ENCODE measurements at regions not wholly inside any gene's neighbourhood (a gene's known extent, or its start where the extent isn't known, plus 50 kb on each side); places are given as distances from the start of the nearest gene placed in this dataset.

DNA sequence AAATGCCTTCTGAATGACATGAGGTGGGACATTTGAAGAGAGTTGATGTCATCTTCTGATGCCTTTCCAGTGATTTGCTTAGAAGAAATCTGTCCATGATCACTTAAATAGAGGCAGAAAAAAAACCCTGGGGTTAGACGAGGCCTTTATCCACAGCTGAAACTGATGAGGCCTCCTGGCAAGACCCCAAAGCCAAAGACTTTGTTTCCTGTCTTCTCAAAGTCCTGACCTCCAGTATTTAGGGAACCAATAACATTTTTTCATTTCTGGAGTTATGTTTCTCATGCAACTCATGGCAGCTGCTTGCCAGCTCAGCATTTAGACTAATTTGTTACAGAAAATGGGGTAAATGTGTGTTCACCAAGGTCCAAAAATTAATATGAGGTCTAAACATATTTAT lies 248.0 kb upstream of the PRDM1 start:
- DNase-seq: no peak

GRCh38 chr6:105836889-105837288 lies 249.2 kb upstream of the PRDM1 start:
- DNase-seq: no peak

GRCh38 chr6:105836379-105836778 lies 249.8 kb upstream of the PRDM1 start:
- no peak for DNase-seq

DNA sequence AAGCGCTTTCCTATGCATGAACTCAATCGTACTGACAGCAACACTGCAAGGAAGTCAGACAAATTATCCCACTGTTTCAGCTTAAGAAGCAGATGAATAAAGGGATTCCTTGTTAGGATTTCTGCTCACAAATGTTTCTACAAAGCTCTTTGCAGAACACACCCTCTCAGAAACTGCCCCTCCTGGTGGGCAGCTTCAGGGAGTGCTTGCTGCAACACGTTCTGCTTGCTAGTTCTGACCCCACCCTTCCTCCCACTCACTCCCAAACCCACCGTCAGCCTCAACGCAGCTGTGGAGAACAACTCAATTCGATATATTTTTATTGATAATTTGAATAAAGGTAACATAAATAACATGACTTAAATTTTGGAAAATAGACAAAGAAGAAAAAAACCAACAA lies 250.8 kb upstream of the PRDM1 start:
- no peak for DNase-seq

DNA sequence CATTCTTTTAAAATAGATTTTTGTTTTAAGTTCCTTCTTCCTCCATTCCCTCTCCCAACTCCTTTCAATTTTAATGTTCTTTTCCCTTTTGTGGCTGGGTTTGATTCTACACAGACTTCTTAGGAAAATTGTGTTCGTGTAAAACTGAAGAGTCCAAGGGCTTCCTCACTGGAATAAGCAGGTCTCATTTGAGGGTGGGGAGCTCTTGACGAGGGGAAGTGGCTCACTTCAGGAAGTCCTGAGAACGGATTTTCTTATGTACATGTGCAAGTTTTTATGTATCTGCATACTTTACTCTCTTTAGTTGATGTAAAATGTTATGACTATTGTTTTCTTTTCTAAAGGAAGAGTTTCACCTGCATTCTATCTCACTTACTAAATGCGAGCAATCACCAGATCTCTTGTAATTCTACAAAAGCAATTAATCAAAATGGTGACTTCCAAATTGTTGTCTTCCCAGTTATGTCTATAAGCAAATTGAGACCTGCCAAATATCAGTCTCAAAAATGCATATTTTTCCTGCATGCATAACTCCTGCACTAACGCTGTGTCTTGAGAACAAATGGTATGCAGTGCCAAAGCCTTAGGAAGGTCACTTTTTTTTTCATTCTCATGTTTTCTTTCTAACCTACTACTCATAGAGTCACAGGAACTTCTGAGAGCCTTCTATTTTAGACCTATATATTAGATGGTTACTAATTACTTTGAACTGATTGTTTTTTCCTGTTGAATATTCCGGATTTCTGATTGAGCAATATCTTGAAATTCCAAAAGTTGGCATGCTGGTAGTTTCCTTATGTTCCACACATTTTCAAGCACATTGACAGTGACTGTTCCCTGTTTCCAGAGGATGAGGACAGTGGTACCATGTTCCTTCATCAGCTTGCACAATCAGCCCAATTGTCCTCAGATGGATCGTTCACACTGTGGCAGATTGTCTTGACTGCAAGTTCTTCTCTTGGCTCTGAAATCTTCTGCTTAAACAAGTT lies 251.9 kb upstream of the PRDM1 start:
- no peak for DNase-seq

DNA sequence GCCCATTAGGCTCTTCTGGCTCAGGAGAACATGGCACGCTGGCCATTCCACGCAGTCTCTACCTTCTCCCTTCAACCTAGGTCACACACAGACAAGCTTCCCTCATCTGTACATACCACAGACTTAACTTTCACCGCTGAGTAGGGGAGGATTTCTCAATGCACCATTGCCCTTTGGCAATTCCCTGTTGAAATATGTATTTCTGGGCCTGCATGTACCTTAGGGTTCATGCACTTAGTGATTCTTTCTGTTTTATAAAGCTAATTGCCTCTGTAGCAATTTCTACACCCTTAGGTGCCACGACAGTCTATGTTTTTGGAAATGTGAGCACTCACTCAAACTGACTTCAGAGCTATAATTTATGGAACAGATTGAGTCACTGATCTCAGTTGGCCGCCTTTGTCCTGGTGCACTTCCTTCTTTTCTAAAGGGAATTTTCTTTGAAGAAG lies 253.8 kb upstream of the PRDM1 start:
- no peak for DNase-seq

DNA sequence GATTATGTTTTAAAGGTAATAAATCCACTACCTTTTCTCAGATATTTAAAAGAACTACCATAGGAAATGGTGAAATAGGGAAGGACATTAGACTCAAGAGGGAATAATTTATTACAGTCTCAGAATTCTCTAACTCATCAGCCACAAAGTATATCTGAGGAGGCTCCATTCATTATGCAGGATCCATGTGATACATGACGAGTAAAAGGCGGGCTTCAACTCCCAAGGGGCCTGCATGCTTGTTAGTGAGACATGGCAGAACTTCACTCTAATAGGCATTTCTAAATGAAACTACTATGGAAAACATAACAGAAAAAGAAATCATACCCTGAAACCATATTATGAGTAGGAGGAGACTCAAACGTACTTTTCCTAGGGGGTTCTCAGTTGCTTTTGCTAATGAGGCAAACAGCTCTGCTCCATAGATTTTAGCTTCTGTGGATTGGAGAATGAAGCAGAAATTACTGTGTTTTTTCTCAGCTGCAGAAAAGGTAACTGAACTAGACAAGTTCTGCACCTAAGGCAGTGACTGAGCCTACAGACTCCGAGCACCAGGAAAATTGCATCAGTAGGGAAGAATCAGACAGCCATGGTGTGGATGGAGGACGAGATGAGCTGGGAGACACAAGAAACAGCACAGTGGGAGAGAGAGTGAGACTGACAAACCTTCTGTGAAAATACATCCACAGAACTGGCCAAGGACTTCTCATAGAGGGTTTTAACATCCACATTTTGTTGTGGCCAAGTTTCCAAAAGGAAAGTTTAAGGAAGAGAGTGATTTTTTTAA lies 254.6 kb upstream of the PRDM1 start:
- DNase-seq: no peak

DNA sequence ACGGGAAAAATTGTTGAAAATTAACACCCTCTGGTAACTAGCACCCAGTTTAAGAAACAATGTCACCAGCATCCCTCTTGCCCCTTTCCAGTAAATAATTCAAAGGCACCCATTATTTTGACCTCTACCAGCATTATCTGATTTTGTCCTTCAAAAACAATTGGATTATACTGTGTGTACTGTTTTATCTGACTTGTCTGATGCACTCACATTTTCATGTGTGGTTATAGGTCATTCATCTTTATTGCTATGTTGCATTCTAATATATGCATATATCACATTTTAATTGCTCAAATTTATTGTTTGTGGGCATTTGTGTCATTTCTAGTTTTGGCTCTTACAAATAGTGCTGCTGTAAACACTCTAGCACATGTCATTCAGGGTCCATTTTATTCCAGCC lies 260.9 kb upstream of the PRDM1 start:
- DNase-seq: no peak

DNA sequence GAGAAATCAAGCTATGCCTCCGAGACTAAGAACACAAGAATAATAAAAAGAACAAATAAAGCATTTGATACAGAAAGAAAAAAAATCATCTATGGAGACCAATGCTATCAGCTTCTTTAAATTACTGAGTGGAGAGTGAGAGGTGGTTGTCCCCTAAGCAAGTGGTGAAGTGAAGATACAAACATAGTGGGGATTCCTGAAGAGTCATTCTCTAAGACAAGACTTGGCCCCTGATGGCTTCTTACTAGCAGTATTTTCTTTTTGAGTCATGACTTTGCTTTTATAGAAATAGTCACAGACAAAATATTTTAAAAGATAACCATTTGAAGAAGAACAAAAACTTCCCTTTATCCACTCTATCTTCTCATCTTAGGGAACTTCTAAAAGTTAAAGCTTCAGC lies 261.4 kb upstream of the PRDM1 start:
- no peak for DNase-seq

GRCh38 chr6:105821777-105822176 lies 264.4 kb upstream of the PRDM1 start:
- DNase-seq: no peak

- no peak for DNase-seq
Measured at GRCh38 chr6:105821027-105821426, 265.1 kb upstream of the PRDM1 start.

GRCh38 chr6:105819745-105820144 lies 266.4 kb upstream of the PRDM1 start:
- DNase-seq: no peak

GRCh38 chr6:105818505-105818904 lies 267.6 kb upstream of the PRDM1 start:
- DNase-seq: no peak

- no peak for DNase-seq
Measured at GRCh38 chr6:105817961-105818360, 268.2 kb upstream of the PRDM1 start.

DNA sequence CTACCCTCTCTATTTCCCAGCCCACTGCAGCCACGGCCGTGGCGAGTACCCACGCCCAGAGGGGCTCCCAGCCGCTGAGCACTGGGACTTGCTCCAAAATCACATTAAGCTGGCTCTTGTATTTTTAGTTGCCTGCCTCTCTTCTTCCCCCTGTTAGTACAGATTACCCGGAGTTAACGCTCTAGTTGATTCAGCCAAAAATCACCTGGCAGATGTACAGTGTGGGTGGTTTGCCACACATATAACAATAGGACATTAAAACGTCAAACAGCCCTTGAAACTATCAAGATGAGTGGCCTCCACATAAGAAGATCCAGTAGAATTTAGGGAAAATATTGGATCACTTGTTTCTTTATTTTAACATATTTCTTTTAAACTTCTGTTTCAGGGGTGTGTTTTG lies 268.8 kb upstream of the PRDM1 start:
- DNase-seq: no peak

DNA sequence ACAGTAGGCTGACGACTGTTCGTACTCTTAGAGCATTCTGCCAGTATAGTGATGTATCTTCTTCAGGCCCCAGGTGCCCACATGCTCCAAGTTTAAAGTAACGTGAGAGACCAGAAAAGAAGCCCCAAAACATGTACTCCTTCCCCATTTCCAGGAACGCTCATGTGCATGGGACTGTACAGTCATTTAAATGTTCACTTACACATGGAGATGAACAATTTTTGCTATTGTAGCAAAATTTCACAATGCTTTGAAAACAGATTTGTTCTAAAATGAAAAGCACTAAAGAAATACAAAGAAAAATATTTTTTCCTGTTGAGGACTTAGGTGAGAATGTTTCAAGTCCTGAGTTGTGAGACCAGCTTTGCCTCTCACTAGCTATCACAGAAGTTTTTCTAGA lies 269.3 kb upstream of the PRDM1 start:
- DNase-seq: no peak

GRCh38 chr6:105815661-105816555 lies 270.2 kb upstream of the PRDM1 start:
- DNase-seq: no peak

DNA sequence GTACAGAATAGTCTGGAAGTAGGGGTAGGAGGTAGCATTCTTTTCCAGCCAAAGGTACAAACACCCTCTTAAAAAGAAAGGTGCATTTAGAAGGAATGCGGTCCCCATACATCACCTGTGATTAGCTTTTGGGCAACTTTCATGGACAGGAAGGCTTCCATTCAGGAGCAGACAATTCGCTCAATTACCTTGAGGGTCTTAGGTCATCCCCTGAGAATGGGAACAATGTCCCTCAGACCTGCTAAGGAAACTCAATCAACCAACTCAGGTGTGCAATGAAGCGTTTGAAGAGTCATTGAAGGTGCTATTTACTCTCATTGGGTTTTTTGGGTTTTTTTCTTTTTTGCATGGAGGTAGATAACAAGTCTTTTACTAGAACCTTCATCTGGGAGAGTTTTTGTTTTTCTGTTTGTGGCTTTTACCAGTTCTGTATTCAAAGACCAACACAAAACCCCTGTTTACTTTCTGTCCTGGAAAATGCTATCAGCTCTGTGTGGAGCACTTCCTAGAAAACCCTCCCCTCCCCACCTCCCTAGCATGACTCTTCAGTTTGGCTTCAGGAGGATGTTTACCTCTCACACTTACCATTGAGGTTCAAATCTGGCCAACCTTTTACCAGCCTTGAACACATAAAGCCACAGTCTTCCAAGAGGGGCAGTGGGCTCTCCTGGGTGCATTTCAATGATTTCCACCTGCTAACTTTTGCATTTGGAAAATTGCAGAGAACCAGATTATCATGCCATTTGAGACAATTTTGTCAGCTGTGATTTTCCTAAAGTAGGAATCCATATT lies 271.2 kb upstream of the PRDM1 start:
- no peak for DNase-seq

GRCh38 chr6:105810922-105811482 lies 275.1 kb upstream of the PRDM1 start:
- DNase-seq: no peak

DNA sequence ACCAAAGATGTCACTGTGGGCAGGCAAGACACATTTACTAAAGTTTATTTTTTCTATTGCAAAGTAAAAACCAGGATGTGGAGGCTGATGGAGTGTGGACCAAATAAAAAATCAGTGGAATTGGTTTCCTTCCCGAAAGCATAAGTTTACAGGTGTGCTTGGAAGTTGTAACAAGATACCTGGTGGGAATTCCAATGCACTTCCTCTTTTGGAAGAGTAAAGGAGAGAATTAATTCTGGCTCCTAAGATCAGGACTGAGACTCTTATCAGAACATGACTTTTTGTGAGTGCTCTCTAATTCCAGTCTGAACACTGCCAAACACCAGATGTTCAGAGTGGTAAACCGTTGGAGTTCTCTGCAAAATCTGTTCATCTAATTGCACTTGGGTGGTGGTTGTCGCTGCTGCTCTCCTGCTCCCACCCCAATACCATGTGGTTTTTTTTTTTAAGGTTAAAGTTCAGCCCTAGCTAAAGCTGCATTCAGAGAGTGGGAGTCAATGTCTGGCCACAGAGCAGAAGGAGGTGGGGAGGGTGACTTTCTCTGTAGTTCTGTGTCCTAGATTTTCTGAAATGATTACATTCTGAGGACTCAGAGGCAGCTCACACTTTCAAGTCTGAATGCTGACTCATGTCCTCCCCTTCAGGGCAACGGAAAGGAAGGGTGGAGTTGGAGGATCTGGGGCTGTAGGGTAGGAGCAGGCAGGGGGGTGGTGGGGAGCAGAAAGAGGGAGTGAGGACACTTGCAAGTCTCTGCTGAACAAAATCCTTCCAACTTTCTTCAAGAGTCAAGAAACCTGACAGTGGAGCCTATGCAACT lies 275.8 kb upstream of the PRDM1 start:
- DNase-seq: no peak

DNA sequence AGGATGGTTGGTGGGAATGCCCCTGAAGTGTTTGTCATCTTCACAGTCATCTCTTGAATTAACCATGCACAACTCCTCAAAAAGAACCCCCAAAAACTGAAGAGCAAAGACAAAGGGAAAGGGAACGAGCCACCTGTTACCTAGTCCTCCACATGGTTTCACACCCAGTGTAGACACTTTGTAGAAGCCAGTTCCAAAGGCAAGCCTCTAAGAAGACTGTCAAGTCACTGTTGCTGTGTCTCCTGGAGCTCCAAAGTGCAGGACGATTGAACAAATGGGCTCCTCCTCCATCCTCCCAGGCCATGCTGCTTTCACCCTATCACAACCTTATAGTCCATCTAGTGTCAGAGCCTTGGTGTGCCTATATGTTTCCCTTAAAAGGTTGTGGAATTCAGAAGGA lies 277.6 kb upstream of the PRDM1 start:
- DNase-seq: no peak
